ENCODE measurements at regions not wholly inside any gene's neighbourhood (a gene's known extent, or its start where the extent isn't known, plus 50 kb on each side); places are given as distances from the start of the nearest gene placed in this dataset.

GRCh38 chr12:69108037-69108436 is 131.3 kb upstream of the CPSF6 start:
- TF ChIP-seq, protein P1, sequence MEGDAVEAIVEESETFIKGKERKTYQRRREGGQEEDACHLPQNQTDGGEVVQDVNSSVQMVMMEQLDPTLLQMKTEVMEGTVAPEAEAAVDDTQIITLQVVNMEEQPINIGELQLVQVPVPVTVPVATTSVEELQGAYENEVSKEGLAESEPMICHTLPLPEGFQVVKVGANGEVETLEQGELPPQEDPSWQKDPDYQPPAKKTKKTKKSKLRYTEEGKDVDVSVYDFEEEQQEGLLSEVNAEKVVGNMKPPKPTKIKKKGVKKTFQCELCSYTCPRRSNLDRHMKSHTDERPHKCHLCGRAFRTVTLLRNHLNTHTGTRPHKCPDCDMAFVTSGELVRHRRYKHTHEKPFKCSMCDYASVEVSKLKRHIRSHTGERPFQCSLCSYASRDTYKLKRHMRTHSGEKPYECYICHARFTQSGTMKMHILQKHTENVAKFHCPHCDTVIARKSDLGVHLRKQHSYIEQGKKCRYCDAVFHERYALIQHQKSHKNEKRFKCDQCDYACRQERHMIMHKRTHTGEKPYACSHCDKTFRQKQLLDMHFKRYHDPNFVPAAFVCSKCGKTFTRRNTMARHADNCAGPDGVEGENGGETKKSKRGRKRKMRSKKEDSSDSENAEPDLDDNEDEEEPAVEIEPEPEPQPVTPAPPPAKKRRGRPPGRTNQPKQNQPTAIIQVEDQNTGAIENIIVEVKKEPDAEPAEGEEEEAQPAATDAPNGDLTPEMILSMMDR (IDR thresholded peaks at IDR 0.05; ENCODE audit: insufficient read depth, low read length), result no peak
- TF ChIP-seq SPI1 (IDR thresholded peaks at IDR 0.05; ENCODE audit: borderline replicate concordance, low read depth) (no peak), POLR2AphosphoS5 (IDR thresholded peaks at IDR 0.05; ENCODE audit: low read depth) (no peak), GABPA (IDR thresholded peaks at IDR 0.05; ENCODE audit: low read depth) (no peak)
- TF ChIP-seq, protein P2, sequence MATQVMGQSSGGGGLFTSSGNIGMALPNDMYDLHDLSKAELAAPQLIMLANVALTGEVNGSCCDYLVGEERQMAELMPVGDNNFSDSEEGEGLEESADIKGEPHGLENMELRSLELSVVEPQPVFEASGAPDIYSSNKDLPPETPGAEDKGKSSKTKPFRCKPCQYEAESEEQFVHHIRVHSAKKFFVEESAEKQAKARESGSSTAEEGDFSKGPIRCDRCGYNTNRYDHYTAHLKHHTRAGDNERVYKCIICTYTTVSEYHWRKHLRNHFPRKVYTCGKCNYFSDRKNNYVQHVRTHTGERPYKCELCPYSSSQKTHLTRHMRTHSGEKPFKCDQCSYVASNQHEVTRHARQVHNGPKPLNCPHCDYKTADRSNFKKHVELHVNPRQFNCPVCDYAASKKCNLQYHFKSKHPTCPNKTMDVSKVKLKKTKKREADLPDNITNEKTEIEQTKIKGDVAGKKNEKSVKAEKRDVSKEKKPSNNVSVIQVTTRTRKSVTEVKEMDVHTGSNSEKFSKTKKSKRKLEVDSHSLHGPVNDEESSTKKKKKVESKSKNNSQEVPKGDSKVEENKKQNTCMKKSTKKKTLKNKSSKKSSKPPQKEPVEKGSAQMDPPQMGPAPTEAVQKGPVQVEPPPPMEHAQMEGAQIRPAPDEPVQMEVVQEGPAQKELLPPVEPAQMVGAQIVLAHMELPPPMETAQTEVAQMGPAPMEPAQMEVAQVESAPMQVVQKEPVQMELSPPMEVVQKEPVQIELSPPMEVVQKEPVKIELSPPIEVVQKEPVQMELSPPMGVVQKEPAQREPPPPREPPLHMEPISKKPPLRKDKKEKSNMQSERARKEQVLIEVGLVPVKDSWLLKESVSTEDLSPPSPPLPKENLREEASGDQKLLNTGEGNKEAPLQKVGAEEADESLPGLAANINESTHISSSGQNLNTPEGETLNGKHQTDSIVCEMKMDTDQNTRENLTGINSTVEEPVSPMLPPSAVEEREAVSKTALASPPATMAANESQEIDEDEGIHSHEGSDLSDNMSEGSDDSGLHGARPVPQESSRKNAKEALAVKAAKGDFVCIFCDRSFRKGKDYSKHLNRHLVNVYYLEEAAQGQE (IDR thresholded peaks at IDR 0.05; ENCODE audit: insufficient replicate concordance, low read depth), result no peak
- H3K27ac ChIP-seq (replicated peaks), result no peak overlapping the region
- DNase-seq (ENCODE audit: low read depth in 1 of 2, low spot score in 1 of 2), result no peak
- no peaks in the 10 kb centered on the region for H3K27me3 ChIP-seq (ENCODE audit: insufficient read depth, poor library complexity, severe bottlenecking)
- no peak overlapping the region for H3K4me3 ChIP-seq (replicated peaks; ENCODE audit: insufficient read depth, low read length)

GRCh38 chr12:69112616-69113015 is 126.8 kb upstream of the CPSF6 start:
- no peak for TF ChIP-seq SPI1 (IDR thresholded peaks at IDR 0.05; ENCODE audit: borderline replicate concordance, low read depth)
- TF ChIP-seq, protein P2 (IDR thresholded peaks at IDR 0.05; ENCODE audit: insufficient replicate concordance, low read depth), result no peak
- no peak for TF ChIP-seq POLR2AphosphoS5 (IDR thresholded peaks at IDR 0.05; ENCODE audit: low read depth)
- no peak for TF ChIP-seq GABPA (IDR thresholded peaks at IDR 0.05; ENCODE audit: low read depth)
- TF ChIP-seq, protein P1 (IDR thresholded peaks at IDR 0.05; ENCODE audit: insufficient read depth, low read length), result no peak
- no peak for DNase-seq (ENCODE audit: low read depth in 1 of 2, low spot score in 1 of 2)
- Histone ChIP-seq H3K4me3 (replicated peaks; ENCODE audit: insufficient read depth, low read length) (no peak overlapping the region), H3K27ac (replicated peaks) (no peak overlapping the region), H3K27me3 (ENCODE audit: insufficient read depth, poor library complexity, severe bottlenecking) (no peaks in the 10 kb centered on the region)

DNA sequence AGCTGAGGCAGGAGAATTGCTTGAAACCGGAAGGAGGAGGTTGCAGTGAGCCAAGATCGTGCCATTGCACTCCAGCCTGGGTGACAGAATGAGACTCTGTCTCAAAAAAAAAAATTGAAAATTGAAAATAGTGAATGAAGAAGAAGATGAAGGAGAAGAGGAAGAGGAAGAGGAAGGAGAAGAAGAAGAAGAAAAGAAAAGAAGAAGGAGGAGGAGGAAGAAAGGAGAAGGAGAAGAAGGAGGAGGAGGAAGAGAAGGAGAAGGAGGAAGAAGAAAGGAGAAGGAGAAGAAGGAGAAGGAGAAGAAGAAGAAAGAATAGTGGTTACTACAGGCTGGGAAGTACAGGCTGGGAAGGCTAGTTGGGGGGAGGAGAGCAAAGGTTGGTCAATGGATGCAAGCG is 124.3 kb upstream of the CPSF6 start:
- no peak overlapping the region for H3K4me3 ChIP-seq (replicated peaks; ENCODE audit: insufficient read depth, low read length)
- peak in 1 of 2 experiments; percentile 17 for DNase-seq (ENCODE audit: low read depth in 1 of 2, low spot score in 1 of 2)
- no peak overlapping the region for H3K27ac ChIP-seq (replicated peaks)
- no peaks in the 10 kb centered on the region for H3K27me3 ChIP-seq (ENCODE audit: insufficient read depth, poor library complexity, severe bottlenecking)
- TF ChIP-seq, protein P1 (IDR thresholded peaks at IDR 0.05; ENCODE audit: insufficient read depth, low read length), result no peak
- TF ChIP-seq POLR2AphosphoS5 (IDR thresholded peaks at IDR 0.05; ENCODE audit: low read depth) (no peak), SPI1 (IDR thresholded peaks at IDR 0.05; ENCODE audit: borderline replicate concordance, low read depth) (no peak), GABPA (IDR thresholded peaks at IDR 0.05; ENCODE audit: low read depth) (no peak)
- TF ChIP-seq, protein P2 (IDR thresholded peaks at IDR 0.05; ENCODE audit: insufficient replicate concordance, low read depth), result no peak
